ENCODE measurements at regions not wholly inside any gene's neighbourhood (a gene's known extent, or its start where the extent isn't known, plus 50 kb on each side); places are given as distances from the start of the nearest gene placed in this dataset.

GRCh38 chr1:229158927-229159326 lies 112.0 kb upstream of the RAB4A start:
- TF ChIP-seq SUZ12 (IDR thresholded peaks at IDR 0.05; ENCODE audit: extremely low read depth, insufficient read depth, insufficient read length) (no peak), YY1 (IDR thresholded peaks at IDR 0.05; ENCODE audit: insufficient read depth, insufficient read length) (no peak), ZNF274 (IDR thresholded peaks at IDR 0.05; ENCODE audit: low read depth, low read length) (no peak)
- DNase-seq (ENCODE audit: low read depth, low spot score): no peak
- H3K36me3 ChIP-seq (ENCODE audit: insufficient read depth, insufficient read length, low read length): peaks cover 21% of the 10 kb centered on the region
- H3K4me1 ChIP-seq (ENCODE audit: insufficient read depth, insufficient read length): peaks cover 5% of the 10 kb centered on the region
- H3K27me3 ChIP-seq (ENCODE audit: insufficient read depth, insufficient read length): no peaks in the 10 kb centered on the region
- H3K4me3 ChIP-seq (ENCODE audit: insufficient read length, low read depth): no peak overlapping the region
- no peak overlapping the region for H3K9ac ChIP-seq (ENCODE audit: insufficient read length, low read depth)
- H3K9me3 ChIP-seq (ENCODE audit: insufficient read depth, low read length): no peaks in the 10 kb centered on the region

GRCh38 chr1:229159668-229160544 lies 111.0 kb upstream of the RAB4A start:
- no peaks in the 10 kb centered on the region for H3K9me3 ChIP-seq (ENCODE audit: insufficient read depth, low read length)
- H3K27me3 ChIP-seq (ENCODE audit: insufficient read depth, insufficient read length): no peaks in the 10 kb centered on the region
- no peak overlapping the region for H3K9ac ChIP-seq (ENCODE audit: insufficient read length, low read depth)
- peaks cover 21% of the 10 kb centered on the region for H3K36me3 ChIP-seq (ENCODE audit: insufficient read depth, insufficient read length, low read length)
- H3K4me1 ChIP-seq (ENCODE audit: insufficient read depth, insufficient read length): peaks cover 5% of the 10 kb centered on the region
- DNase-seq (ENCODE audit: low read depth, low spot score): no peak
- no peak for TF ChIP-seq ZNF274 (IDR thresholded peaks at IDR 0.05; ENCODE audit: low read depth, low read length)
- no peak for TF ChIP-seq YY1 (IDR thresholded peaks at IDR 0.05; ENCODE audit: insufficient read depth, insufficient read length)
- TF ChIP-seq SUZ12 (IDR thresholded peaks at IDR 0.05; ENCODE audit: extremely low read depth, insufficient read depth, insufficient read length): no peak
- H3K4me3 ChIP-seq (ENCODE audit: insufficient read length, low read depth): no peak overlapping the region

- Histone ChIP-seq H3K4me1 (ENCODE audit: insufficient read depth, insufficient read length) (peaks cover 5% of the 10 kb centered on the region), H3K36me3 (ENCODE audit: insufficient read depth, insufficient read length, low read length) (peaks cover 22% of the 10 kb centered on the region), H3K9me3 (ENCODE audit: insufficient read depth, low read length) (no peaks in the 10 kb centered on the region), H3K9ac (ENCODE audit: insufficient read length, low read depth) (no peak overlapping the region), H3K4me3 (ENCODE audit: insufficient read length, low read depth) (no peak overlapping the region), H3K27me3 (ENCODE audit: insufficient read depth, insufficient read length) (no peaks in the 10 kb centered on the region)
- TF ChIP-seq SUZ12 (IDR thresholded peaks at IDR 0.05; ENCODE audit: extremely low read depth, insufficient read depth, insufficient read length) (no peak), ZNF274 (IDR thresholded peaks at IDR 0.05; ENCODE audit: low read depth, low read length) (no peak), YY1 (IDR thresholded peaks at IDR 0.05; ENCODE audit: insufficient read depth, insufficient read length) (no peak)
- DNase-seq (ENCODE audit: low read depth, low spot score): no peak
Observed at GRCh38 chr1:229161740-229162139, 109.2 kb upstream of the RAB4A start.

GRCh38 chr1:229162825-229163515 lies 107.9 kb upstream of the RAB4A start:
- Histone ChIP-seq H3K4me3 (ENCODE audit: insufficient read length, low read depth) (no peak overlapping the region), H3K36me3 (ENCODE audit: insufficient read depth, insufficient read length, low read length) (peaks cover 22% of the 10 kb centered on the region), H3K9ac (ENCODE audit: insufficient read length, low read depth) (no peak overlapping the region), H3K9me3 (ENCODE audit: insufficient read depth, low read length) (no peaks in the 10 kb centered on the region), H3K4me1 (ENCODE audit: insufficient read depth, insufficient read length) (peaks cover 5% of the 10 kb centered on the region), H3K27me3 (ENCODE audit: insufficient read depth, insufficient read length) (no peaks in the 10 kb centered on the region)
- no peak for TF ChIP-seq SUZ12 (IDR thresholded peaks at IDR 0.05; ENCODE audit: extremely low read depth, insufficient read depth, insufficient read length)
- no peak for TF ChIP-seq ZNF274 (IDR thresholded peaks at IDR 0.05; ENCODE audit: low read depth, low read length)
- no peak for TF ChIP-seq YY1 (IDR thresholded peaks at IDR 0.05; ENCODE audit: insufficient read depth, insufficient read length)
- DNase-seq (ENCODE audit: low read depth, low spot score): no peak

GRCh38 chr1:229164348-229164747 lies 106.6 kb upstream of the RAB4A start:
- no peak overlapping the region for H3K4me3 ChIP-seq (ENCODE audit: insufficient read length, low read depth)
- H3K9me3 ChIP-seq (ENCODE audit: insufficient read depth, low read length): no peaks in the 10 kb centered on the region
- peaks cover 5% of the 10 kb centered on the region for H3K4me1 ChIP-seq (ENCODE audit: insufficient read depth, insufficient read length)
- H3K27me3 ChIP-seq (ENCODE audit: insufficient read depth, insufficient read length): no peaks in the 10 kb centered on the region
- peaks cover 22% of the 10 kb centered on the region for H3K36me3 ChIP-seq (ENCODE audit: insufficient read depth, insufficient read length, low read length)
- TF ChIP-seq ZNF274 (IDR thresholded peaks at IDR 0.05; ENCODE audit: low read depth, low read length) (no peak), YY1 (IDR thresholded peaks at IDR 0.05; ENCODE audit: insufficient read depth, insufficient read length) (no peak), SUZ12 (IDR thresholded peaks at IDR 0.05; ENCODE audit: extremely low read depth, insufficient read depth, insufficient read length) (no peak)
- H3K9ac ChIP-seq (ENCODE audit: insufficient read length, low read depth): no peak overlapping the region
- DNase-seq (ENCODE audit: low read depth, low spot score): no peak

- peaks cover 24% of the 10 kb centered on the region for H3K36me3 ChIP-seq (ENCODE audit: insufficient read depth, insufficient read length, low read length)
- H3K4me1 ChIP-seq (ENCODE audit: insufficient read depth, insufficient read length): peaks cover 2% of the 10 kb centered on the region
- no peak overlapping the region for H3K4me3 ChIP-seq (ENCODE audit: insufficient read length, low read depth)
- no peak for DNase-seq (ENCODE audit: low read depth, low spot score)
- H3K9ac ChIP-seq (ENCODE audit: insufficient read length, low read depth): no peak overlapping the region
- no peaks in the 10 kb centered on the region for H3K9me3 ChIP-seq (ENCODE audit: insufficient read depth, low read length)
- TF ChIP-seq SUZ12 (IDR thresholded peaks at IDR 0.05; ENCODE audit: extremely low read depth, insufficient read depth, insufficient read length) (no peak), ZNF274 (IDR thresholded peaks at IDR 0.05; ENCODE audit: low read depth, low read length) (no peak), YY1 (IDR thresholded peaks at IDR 0.05; ENCODE audit: insufficient read depth, insufficient read length) (no peak)
- no peaks in the 10 kb centered on the region for H3K27me3 ChIP-seq (ENCODE audit: insufficient read depth, insufficient read length)
Observed at GRCh38 chr1:229164836-229165735, 105.8 kb upstream of the RAB4A start.

Measured in NT2/D1 (cell line).